Uterus (tissue), 3 donors: ENCODE measurements at regions not wholly inside any gene's neighbourhood (a gene's known extent, or its start where the extent isn't known, plus 50 kb on each side); places are given as distances from the start of the nearest gene placed in this dataset.

ENCODE experiments used
- DNase-seq, 2 donors: peaks; one replicate each; pipeline ENCODE4 v3.0.0-alpha.2; 2019 to 2020
- H3K27ac ChIP-seq, 2 donors: fragments of 200-600 bp; sonication (generic); 1 replicate in 1 of 2; 2 replicates in 1 of 2; pipeline ENCODE4 v1.5.1; 2016 to 2018
- H3K27me3 ChIP-seq, 2 donors: fragments of 200-600 bp; sonication (generic); one replicate each; pipeline ENCODE4 v1.5.1; 2018 to 2019; ENCODE audit warnings: control low read depth in 1 of 2
- H3K36me3 ChIP-seq, 2 donors: fragments of 200-600 bp; sonication (generic); one replicate each; pipeline ENCODE4 v1.5.1; 2019; ENCODE audit warnings: control low read depth in 1 of 2
- H3K4me1 ChIP-seq, 2 donors: fragments of 200-600 bp; sonication (generic); one replicate each; pipeline ENCODE4 v1.5.1; 2018 to 2019; ENCODE audit warnings: control low read depth in 1 of 2
- H3K4me3 ChIP-seq, 2 donors: fragments of 200-600 bp; sonication (generic); 1 replicate in 1 of 2; 2 replicates in 1 of 2; pipeline ENCODE4 v1.5.1; 2018 to 2019; ENCODE audit warnings: mild to moderate bottlenecking in 1 of 2
- H3K9me3 ChIP-seq, 2 donors: fragments of 200-600 bp; sonication (generic); one replicate each; pipeline ENCODE4 v1.5.1; 2019; ENCODE audit warnings: control low read depth in 1 of 2
- POLR2A ChIP-seq, 2 donors: fragments of 450-650 bp; IDR thresholded peaks; one replicate each; pipeline ENCODE4 v1.6.1; 2016; ENCODE audit warnings: antibody characterized with exemption in 2 of 2, mild to moderate bottlenecking in 1 of 2, moderate library complexity in 1 of 2
- intact Hi-C: fragments of 100-400 bp; cut with DNase I; formaldehyde crosslinking; loops from one replicate; pipeline ENCODE4 v1.15.1; 2023; ENCODE audit warnings: low total_unique reads
- TF ChIP-seq, protein P1 (sequence below), 4 experiments: fragments of 200-600 bp in 2 of 4; fragments of 450-650 bp in 2 of 4; sonication (generic) in 2 of 4; IDR thresholded peaks; one replicate each; pipeline ENCODE4 v1.5.1; 2016 to 2019; ENCODE audit warnings: antibody characterized with exemption in 4 of 4, mild to moderate bottlenecking in 2 of 4, moderate library complexity in 1 of 4
- donor health status: DM: yes; HTN: yes; CAD: no.

DNA sequence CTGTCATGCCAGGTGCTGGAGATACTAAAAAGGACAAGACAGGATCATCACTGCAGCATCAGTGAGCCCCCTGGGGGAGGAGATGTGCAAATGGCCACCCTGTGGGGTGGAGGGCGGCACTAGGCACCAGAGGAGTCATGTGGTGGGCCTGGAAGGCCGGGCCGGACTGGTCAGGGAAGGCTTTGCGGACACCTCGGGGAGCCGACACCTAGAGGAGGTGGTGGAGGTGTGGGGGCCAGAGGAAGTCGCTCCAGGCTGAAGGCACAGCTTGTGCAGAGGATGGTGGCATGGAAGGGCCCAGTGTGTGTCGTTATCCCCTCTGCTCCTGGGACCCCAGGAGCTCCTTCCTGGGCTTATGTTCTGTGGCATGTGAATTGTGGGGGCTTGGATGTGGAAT lies 437.7 kb downstream of the RPS24 start:
- H3K27me3 ChIP-seq = no peaks in the 10 kb centered on the region
- TF ChIP-seq, protein P1, sequence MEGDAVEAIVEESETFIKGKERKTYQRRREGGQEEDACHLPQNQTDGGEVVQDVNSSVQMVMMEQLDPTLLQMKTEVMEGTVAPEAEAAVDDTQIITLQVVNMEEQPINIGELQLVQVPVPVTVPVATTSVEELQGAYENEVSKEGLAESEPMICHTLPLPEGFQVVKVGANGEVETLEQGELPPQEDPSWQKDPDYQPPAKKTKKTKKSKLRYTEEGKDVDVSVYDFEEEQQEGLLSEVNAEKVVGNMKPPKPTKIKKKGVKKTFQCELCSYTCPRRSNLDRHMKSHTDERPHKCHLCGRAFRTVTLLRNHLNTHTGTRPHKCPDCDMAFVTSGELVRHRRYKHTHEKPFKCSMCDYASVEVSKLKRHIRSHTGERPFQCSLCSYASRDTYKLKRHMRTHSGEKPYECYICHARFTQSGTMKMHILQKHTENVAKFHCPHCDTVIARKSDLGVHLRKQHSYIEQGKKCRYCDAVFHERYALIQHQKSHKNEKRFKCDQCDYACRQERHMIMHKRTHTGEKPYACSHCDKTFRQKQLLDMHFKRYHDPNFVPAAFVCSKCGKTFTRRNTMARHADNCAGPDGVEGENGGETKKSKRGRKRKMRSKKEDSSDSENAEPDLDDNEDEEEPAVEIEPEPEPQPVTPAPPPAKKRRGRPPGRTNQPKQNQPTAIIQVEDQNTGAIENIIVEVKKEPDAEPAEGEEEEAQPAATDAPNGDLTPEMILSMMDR (IDR thresholded peaks at IDR 0.05) = no peak
- TF ChIP-seq POLR2A (IDR thresholded peaks at IDR 0.05) = no peak
- H3K9me3 ChIP-seq = no peaks in the 10 kb centered on the region
- no peak for DNase-seq
- no peak overlapping the region for H3K4me3 ChIP-seq
- H3K4me1 ChIP-seq = peaks cover 0 to 9% of the 10 kb centered on the region in 2 donors
- peak overlapping the region; percentile 37 to 84 for H3K27ac ChIP-seq
- intact Hi-C loops = no loop called here
- no peaks in the 10 kb centered on the region for H3K36me3 ChIP-seq

DNA sequence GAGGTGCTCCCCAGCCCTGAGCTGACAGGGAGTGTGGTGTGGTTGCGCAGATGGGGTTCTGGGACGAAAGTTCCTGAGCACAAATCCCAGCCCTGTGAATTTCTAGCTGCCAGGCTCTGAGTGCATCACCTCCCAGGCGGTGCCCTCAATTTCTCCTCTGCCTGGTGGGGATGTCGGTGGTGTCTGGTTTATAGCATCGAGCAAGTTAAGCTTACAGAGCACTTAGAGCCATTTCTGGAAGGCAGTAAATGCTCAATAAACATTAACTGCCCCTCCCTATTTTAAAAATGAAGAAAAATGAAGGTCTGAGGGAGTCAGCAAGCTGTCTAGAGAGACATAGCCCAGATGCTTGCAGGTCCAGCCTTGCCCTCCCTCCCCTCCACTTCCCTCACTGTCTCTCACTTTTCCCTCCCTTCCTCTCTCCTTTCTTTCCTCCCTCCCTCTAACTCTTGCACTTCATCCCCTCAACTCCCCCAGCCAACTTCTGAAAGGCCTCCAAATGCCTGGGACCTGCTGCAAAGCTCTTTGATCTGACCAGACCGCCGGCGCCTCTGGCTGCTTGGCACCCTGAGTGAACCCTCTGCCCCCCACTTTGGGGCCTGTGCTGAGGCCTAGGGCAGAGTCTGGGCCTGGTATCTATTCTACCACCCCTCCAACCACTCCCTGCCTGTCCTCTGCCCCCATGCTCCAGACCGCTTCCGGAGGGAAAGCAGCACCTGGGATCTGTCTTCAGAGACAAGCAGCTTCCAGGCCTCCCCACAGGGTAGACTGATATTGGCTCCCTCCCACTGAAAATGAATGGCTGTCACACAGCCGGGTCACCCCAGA lies 438.3 kb downstream of the RPS24 start:
- peak overlapping the region; percentile 70 to 84 for H3K27ac ChIP-seq
- intact Hi-C loops = no loop called here
- no peak overlapping the region for H3K4me3 ChIP-seq
- no peaks in the 10 kb centered on the region for H3K27me3 ChIP-seq
- H3K9me3 ChIP-seq = no peaks in the 10 kb centered on the region
- H3K36me3 ChIP-seq = no peaks in the 10 kb centered on the region
- TF ChIP-seq, protein P1 (IDR thresholded peaks at IDR 0.05) = no peak
- no peak for TF ChIP-seq POLR2A (IDR thresholded peaks at IDR 0.05)
- peak; percentile 72 to 84 for DNase-seq
- peaks cover 0 to 9% of the 10 kb centered on the region in 2 donors for H3K4me1 ChIP-seq

DNA sequence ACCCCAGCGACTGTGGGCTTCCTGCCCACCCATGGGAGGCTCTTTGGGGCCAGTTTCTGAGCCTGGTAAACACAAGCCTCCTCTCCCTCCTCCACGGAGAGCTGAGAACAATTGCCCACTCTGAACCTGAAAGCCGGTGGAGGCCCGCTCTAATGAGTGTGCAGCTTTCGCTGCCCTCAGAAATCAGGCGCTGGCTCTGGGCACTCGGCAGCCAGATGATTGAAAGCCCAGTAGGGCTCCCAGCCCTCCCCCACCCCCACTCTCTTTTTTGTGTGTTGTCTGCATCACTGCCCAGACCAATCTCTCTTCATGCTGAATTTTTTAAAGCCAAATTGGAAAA lies 438.9 kb downstream of the RPS24 start:
- no peaks in the 10 kb centered on the region for H3K9me3 ChIP-seq
- no peak for DNase-seq
- H3K4me3 ChIP-seq = no peak overlapping the region
- peaks cover 0 to 9% of the 10 kb centered on the region in 2 donors for H3K4me1 ChIP-seq
- TF ChIP-seq POLR2A (IDR thresholded peaks at IDR 0.05) = no peak
- TF ChIP-seq, protein P1 (IDR thresholded peaks at IDR 0.05) = no peak
- intact Hi-C loops = no loop called here
- H3K36me3 ChIP-seq = no peaks in the 10 kb centered on the region
- peak overlapping the region; percentile 70 to 84 for H3K27ac ChIP-seq
- no peaks in the 10 kb centered on the region for H3K27me3 ChIP-seq

DNA sequence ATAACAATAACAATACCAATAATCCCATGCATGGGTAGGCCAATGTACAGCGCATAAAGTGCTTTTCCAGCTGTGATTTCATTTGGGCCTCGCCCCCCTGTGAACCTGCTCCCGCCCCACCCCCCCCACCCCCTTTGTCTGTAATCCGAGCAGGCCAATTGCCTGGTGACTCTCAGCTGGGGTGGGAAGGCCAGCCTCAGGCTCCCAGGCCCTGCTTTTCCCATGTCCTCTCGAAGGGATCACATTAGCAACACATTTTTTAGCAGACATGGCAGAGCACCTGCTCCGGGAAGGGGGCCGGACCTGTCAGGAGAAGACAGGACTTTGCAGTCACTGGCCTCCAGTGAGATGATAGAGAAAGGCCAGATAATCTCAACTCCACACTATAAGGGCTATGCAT lies 439.3 kb downstream of the RPS24 start:
- peaks cover 0 to 9% of the 10 kb centered on the region in 2 donors for H3K4me1 ChIP-seq
- DNase-seq = no peak
- no peaks in the 10 kb centered on the region for H3K9me3 ChIP-seq
- no peak for TF ChIP-seq POLR2A (IDR thresholded peaks at IDR 0.05)
- TF ChIP-seq, protein P1 (IDR thresholded peaks at IDR 0.05) = no peak
- no peaks in the 10 kb centered on the region for H3K27me3 ChIP-seq
- no peak overlapping the region for H3K4me3 ChIP-seq
- H3K27ac ChIP-seq = peak overlapping the region; percentile 18 to 84
- H3K36me3 ChIP-seq = no peaks in the 10 kb centered on the region
- intact Hi-C loops = no loop called here

DNA sequence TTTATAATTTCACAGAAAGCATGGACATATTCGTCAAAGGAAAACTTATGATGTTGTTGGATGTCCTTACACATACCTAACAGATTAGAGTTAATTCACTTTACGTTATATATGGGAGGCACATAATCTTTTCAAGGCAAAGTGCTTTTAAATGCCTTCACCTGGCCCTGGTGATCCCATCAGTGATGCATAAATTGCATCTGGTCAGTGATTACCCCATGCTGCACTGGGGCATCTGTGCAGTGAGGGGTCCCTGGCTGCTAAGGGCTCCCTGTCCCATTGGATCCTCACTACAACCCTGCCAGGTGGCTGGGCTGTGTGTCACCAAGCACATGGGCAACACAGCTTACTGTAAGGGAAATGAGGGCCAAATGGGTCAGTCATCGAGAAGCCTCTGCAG lies 441.1 kb downstream of the RPS24 start:
- Histone ChIP-seq H3K9me3 (no peaks in the 10 kb centered on the region), H3K27me3 (no peaks in the 10 kb centered on the region), H3K4me1 (peaks cover 0 to 9% of the 10 kb centered on the region in 2 donors), H3K4me3 (no peak overlapping the region), H3K27ac (no peak overlapping the region), H3K36me3 (no peaks in the 10 kb centered on the region)
- no peak for DNase-seq
- no peak for TF ChIP-seq POLR2A (IDR thresholded peaks at IDR 0.05)
- TF ChIP-seq, protein P1 (IDR thresholded peaks at IDR 0.05) = no peak
- intact Hi-C loops = no loop called here
